DOHH2 (cell line): ENCODE measurements at regions not wholly inside any gene's neighbourhood (a gene's known extent, or its start where the extent isn't known, plus 50 kb on each side); places are given as distances from the start of the nearest gene placed in this dataset.

Source experiments
- EZH2phosphoT487 ChIP-seq: fragments of 200-600 bp; sonication (generic); IDR thresholded peaks from 2 replicates; pipeline ENCODE4 v1.6.1; 2017; ENCODE audit warnings: borderline replicate concordance, mild to moderate bottlenecking, antibody characterized with exemption, low read length, moderate library complexity, mixed read lengths
- TF ChIP-seq, protein P1 (sequence below): fragments of 200-600 bp; sonication (generic); IDR thresholded peaks from one replicate; pipeline ENCODE4 v1.5.1; 2014; ENCODE audit warnings: antibody characterized with exemption, mild to moderate bottlenecking, low read depth, low read length; ENCODE audit not compliant: poor library complexity, severe bottlenecking

DNA sequence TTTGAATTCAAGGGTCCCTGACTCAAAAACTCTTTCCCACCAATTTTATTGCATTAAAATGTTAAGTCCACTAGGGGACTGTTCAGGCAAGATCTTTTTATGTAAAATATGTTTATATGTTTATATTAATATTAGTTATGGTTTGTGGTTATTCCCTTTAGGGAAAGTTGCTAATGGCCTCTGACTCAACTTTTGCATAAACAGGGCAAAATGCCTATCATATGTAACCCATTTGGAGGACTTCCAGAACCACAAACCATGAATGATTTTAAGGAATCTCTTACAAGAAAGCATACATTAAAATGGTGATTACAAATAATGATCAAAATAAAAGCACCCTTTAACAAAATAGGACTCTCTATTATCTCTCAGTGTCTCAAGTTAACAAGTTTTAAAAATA is 1484.5 kb upstream of the ZEB2 start:
- TF ChIP-seq, protein P1, sequence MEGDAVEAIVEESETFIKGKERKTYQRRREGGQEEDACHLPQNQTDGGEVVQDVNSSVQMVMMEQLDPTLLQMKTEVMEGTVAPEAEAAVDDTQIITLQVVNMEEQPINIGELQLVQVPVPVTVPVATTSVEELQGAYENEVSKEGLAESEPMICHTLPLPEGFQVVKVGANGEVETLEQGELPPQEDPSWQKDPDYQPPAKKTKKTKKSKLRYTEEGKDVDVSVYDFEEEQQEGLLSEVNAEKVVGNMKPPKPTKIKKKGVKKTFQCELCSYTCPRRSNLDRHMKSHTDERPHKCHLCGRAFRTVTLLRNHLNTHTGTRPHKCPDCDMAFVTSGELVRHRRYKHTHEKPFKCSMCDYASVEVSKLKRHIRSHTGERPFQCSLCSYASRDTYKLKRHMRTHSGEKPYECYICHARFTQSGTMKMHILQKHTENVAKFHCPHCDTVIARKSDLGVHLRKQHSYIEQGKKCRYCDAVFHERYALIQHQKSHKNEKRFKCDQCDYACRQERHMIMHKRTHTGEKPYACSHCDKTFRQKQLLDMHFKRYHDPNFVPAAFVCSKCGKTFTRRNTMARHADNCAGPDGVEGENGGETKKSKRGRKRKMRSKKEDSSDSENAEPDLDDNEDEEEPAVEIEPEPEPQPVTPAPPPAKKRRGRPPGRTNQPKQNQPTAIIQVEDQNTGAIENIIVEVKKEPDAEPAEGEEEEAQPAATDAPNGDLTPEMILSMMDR: no peak
- no peak for TF ChIP-seq EZH2phosphoT487
